Stimulated activated CD4-positive, alpha-beta T cell treated with anti-CD3 and anti-CD28 coated beads, Interleukin-4, amount 100 ng/mL, for 48 hours (primary cell): ENCODE measurements at regions not wholly inside any gene's neighbourhood (a gene's known extent, or its start where the extent isn't known, plus 50 kb on each side); places are given as distances from the start of the nearest gene placed in this dataset.
"Not testable (repeated sequence)": the region's sequence is repeated elsewhere in the genome, so short reads cannot be mapped to it uniquely, and the experiment has no call there.

Source experiments
- DNase-seq, 2 donors: peaks; one replicate each; pipeline ENCODE4 v3.0.0-alpha.2; 2020; ENCODE audit warnings: low read depth in 2 of 2

GRCh38 chr9:40930426-40930825 is 198.1 kb downstream of the FOXD4L6 start:
- not testable (repeated sequence) for DNase-seq

- DNase-seq, result not testable (repeated sequence)
Measured at GRCh38 chr9:40929488-40929845, 199.0 kb downstream of the FOXD4L6 start.

GRCh38 chr9:40928803-40929487 is 199.5 kb downstream of the FOXD4L6 start:
- no peak for DNase-seq

- no peak for DNase-seq
Measured at GRCh38 chr9:40927851-40928802, 200.4 kb downstream of the FOXD4L6 start.

GRCh38 chr9:40927260-40927631 is 201.2 kb downstream of the FOXD4L6 start:
- no peak for DNase-seq

- DNase-seq, result no peak
Measured at GRCh38 chr9:40926404-40927259, 201.8 kb downstream of the FOXD4L6 start.

- DNase-seq, result no peak
Measured at GRCh38 chr9:40925149-40925548, 203.3 kb downstream of the FOXD4L6 start.

GRCh38 chr9:40916399-40916783 is 212.1 kb downstream of the FOXD4L6 start:
- DNase-seq, result not testable (repeated sequence)

- not testable (repeated sequence) for DNase-seq
Measured at GRCh38 chr9:40915660-40916398, 212.7 kb downstream of the FOXD4L6 start.

- DNase-seq, result no peak
Measured at GRCh38 chr9:40914772-40915659, 213.5 kb downstream of the FOXD4L6 start.

GRCh38 chr9:40913928-40914673 is 214.4 kb downstream of the FOXD4L6 start:
- no peak for DNase-seq

- DNase-seq, result no peak
Measured at GRCh38 chr9:40913096-40913719, 215.3 kb downstream of the FOXD4L6 start.

GRCh38 chr9:40912679-40913078 is 215.8 kb downstream of the FOXD4L6 start:
- DNase-seq, result not testable (repeated sequence)

- no peak for DNase-seq
Measured at GRCh38 chr9:40911647-40912046, 216.8 kb downstream of the FOXD4L6 start.

GRCh38 chr9:40910995-40911394 is 217.5 kb downstream of the FOXD4L6 start:
- DNase-seq, result not testable (repeated sequence)

GRCh38 chr9:40909821-40910220 is 218.7 kb downstream of the FOXD4L6 start:
- DNase-seq, result no peak

GRCh38 chr9:40909111-40909510 is 219.4 kb downstream of the FOXD4L6 start:
- DNase-seq, result not testable (repeated sequence)

- DNase-seq, result no peak
Measured at GRCh38 chr9:40907657-40908624, 220.5 kb downstream of the FOXD4L6 start.
